Lung (tissue), 11 donors: ENCODE measurements at regions not wholly inside any gene's neighbourhood (a gene's known extent, or its start where the extent isn't known, plus 50 kb on each side); places are given as distances from the start of the nearest gene placed in this dataset.

ENCODE experiments used
- ATAC-seq: fragments of 200-7000 bp; cut with Tn5 transposase; one replicate; pipeline ENCODE4 v1.9.1; 2020; ENCODE audit warnings: moderate number of reproducible peaks; ENCODE audit not compliant: insufficient read depth, low FRiP score
- DNase-seq, 3 donors: peaks; one replicate each; pipeline ENCODE4 v3.0.0-alpha.2; 2013 to 2017
- H3K27ac ChIP-seq, 2 donors: one replicate each; pipeline ENCODE4 v1.5.1; 2013; ENCODE audit warnings: mild to moderate bottlenecking in 2 of 2, moderate library complexity in 2 of 2, control low read depth in 1 of 2, inconsistent platforms in 1 of 2, low read depth in 1 of 2, low read length in 1 of 2
- H3K27me3 ChIP-seq, 3 donors: one replicate each; pipeline ENCODE4 v1.5.1; 2013; ENCODE audit warnings: low read length in 2 of 3; ENCODE audit not compliant: control insufficient read depth in 3 of 3, insufficient read depth in 3 of 3
- H3K36me3 ChIP-seq, 4 donors: one replicate each; pipeline ENCODE4 v1.5.1; 2013; ENCODE audit warnings: low read length in 4 of 4, mild to moderate bottlenecking in 1 of 4, moderate library complexity in 1 of 4; ENCODE audit not compliant: control insufficient read depth in 4 of 4, insufficient read depth in 4 of 4
- H3K4me1 ChIP-seq, 5 donors: one replicate each; pipeline ENCODE4 v1.5.1; 2013; ENCODE audit warnings: low read length in 5 of 5, mild to moderate bottlenecking in 2 of 5, moderate library complexity in 1 of 5; ENCODE audit not compliant: control insufficient read depth in 5 of 5, insufficient read depth in 5 of 5
- H3K4me3 ChIP-seq: one replicate; pipeline ENCODE4 v1.5.1; 2013; ENCODE audit warnings: mild to moderate bottlenecking, control low read depth, moderate library complexity
- H3K9ac ChIP-seq, 2 donors: one replicate each; pipeline ENCODE4 v1.5.1; 2013; ENCODE audit warnings: low read length in 2 of 2, control low read depth in 1 of 2; ENCODE audit not compliant: insufficient read depth in 1 of 2
- H3K9me3 ChIP-seq, 4 donors: one replicate each; pipeline ENCODE4 v1.5.1; 2013; ENCODE audit warnings: low read length in 3 of 4, mild to moderate bottlenecking in 1 of 4, moderate library complexity in 1 of 4; ENCODE audit not compliant: control insufficient read depth in 4 of 4, insufficient read depth in 3 of 4
- WGBS, 2 donors: extraction: QIAGEN DNeasy Blood & Tissue Kit; methylation state at CpG; one replicate each; pipeline ENCODE4 v1.1.7; 2013; 5-methylcytosine and 5-hydroxymethylcytosine counted together
- TF ChIP-seq, protein P1 (sequence below): IDR thresholded peaks from 2 replicates; pipeline ENCODE4 v1.5.1; 2012; ENCODE audit warnings: mild to moderate bottlenecking; ENCODE audit errors: control extremely low read depth, extremely low read depth
- donor health status: control.
- donor health status: control.
- donor health status: Bipolar disorder and iron deficiency.
- donor health status: healthy.
- donor health status: DM: yes; HTN: yes; CAD: no.

DNA sequence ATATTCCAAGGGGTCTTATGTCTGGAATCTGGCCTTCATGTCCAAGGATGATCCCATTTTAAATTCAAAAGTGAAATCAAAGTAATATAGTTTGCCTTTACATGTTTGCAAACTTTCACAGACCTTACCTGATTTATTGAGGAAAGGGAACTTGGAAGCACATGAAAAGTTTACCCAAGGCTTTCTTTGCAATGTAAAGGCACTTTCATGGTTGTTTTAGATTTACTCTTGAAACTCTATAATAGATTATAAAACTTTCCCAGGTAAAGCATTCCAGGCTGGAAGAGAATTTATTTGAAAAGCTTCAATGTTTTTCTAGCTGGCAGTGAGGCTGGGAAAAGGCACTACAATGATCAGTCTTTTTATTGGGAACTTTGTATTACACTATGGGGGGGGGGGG lies 842.8 kb upstream of the DIAPH2 start:
- ATAC-seq (no peak), DNase-seq (no peak)
- Histone ChIP-seq H3K9me3 (peaks cover 0 to 4% (median 0%) of the 10 kb centered on the region in 4 donors), H3K4me3 (no peak overlapping the region), H3K4me1 (no peaks in the 10 kb centered on the region), H3K36me3 (no peaks in the 10 kb centered on the region), H3K27ac (no peak overlapping the region), H3K27me3 (peaks cover 0 to 17% (median 5%) of the 10 kb centered on the region in 3 donors), H3K9ac (no peak overlapping the region)
- TF ChIP-seq, protein P1, sequence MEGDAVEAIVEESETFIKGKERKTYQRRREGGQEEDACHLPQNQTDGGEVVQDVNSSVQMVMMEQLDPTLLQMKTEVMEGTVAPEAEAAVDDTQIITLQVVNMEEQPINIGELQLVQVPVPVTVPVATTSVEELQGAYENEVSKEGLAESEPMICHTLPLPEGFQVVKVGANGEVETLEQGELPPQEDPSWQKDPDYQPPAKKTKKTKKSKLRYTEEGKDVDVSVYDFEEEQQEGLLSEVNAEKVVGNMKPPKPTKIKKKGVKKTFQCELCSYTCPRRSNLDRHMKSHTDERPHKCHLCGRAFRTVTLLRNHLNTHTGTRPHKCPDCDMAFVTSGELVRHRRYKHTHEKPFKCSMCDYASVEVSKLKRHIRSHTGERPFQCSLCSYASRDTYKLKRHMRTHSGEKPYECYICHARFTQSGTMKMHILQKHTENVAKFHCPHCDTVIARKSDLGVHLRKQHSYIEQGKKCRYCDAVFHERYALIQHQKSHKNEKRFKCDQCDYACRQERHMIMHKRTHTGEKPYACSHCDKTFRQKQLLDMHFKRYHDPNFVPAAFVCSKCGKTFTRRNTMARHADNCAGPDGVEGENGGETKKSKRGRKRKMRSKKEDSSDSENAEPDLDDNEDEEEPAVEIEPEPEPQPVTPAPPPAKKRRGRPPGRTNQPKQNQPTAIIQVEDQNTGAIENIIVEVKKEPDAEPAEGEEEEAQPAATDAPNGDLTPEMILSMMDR = no peak

DNA sequence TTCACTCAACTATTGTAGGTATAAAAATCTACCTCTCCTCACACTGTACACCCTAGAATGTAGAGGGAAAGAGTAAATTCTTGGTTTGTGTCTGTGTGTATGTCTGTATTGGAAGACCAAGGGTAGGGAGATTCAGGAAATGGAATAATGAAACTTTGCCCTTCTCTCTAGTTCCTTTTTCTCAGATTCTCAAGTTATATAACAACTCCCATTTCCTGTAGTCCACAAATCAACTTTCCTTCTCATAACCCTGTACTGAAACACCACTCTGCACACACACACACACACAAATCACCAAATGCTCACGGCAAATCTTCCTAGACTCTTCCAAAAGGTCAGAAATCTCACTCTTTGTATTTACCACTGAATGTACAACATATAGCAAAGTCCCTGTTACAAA lies 824.5 kb upstream of the DIAPH2 start:
- ATAC-seq = no peak
- Histone ChIP-seq H3K4me1 (no peaks in the 10 kb centered on the region), H3K4me3 (no peak overlapping the region), H3K9ac (no peak overlapping the region), H3K27me3 (no peaks in the 10 kb centered on the region), H3K27ac (no peak overlapping the region), H3K9me3 (peaks cover 0 to 5% (median 2%) of the 10 kb centered on the region in 4 donors), H3K36me3 (no peaks in the 10 kb centered on the region)
- DNase-seq = no peak
- TF ChIP-seq, protein P1 = no peak
- WGBS, 2 donors = 60 to 78% methylated on average over 1 of the region's 1 CpG

DNA sequence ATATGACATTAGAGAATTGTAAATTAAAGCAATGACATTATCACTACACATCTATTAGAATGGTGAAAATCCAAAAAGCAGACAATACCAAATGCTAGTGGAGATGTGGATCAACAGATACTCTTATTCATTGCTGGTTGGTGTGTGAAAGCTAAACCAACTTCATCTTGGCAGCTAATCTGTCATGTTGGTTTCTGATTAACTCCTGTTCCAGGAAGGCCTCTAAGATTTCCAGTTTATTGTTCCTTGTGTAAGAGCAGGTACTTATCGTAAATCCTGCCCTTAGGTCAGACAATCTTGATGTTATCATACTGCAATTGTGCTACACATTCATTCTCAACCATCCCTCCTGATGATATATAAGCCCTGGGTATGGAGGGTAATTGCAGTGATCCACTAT lies 809.0 kb upstream of the DIAPH2 start:
- no peaks in the 10 kb centered on the region for H3K9me3 ChIP-seq
- no peak overlapping the region for H3K9ac ChIP-seq
- DNase-seq (no peak), ATAC-seq (no peak)
- no peak overlapping the region for H3K27ac ChIP-seq
- H3K27me3 ChIP-seq = no peaks in the 10 kb centered on the region
- TF ChIP-seq, protein P1 = no peak
- H3K4me3 ChIP-seq = no peak overlapping the region
- H3K36me3 ChIP-seq = no peaks in the 10 kb centered on the region
- WGBS, 2 donors = 74 to 92% methylated on average over 1 of the region's 1 CpG
- H3K4me1 ChIP-seq = no peaks in the 10 kb centered on the region

DNA sequence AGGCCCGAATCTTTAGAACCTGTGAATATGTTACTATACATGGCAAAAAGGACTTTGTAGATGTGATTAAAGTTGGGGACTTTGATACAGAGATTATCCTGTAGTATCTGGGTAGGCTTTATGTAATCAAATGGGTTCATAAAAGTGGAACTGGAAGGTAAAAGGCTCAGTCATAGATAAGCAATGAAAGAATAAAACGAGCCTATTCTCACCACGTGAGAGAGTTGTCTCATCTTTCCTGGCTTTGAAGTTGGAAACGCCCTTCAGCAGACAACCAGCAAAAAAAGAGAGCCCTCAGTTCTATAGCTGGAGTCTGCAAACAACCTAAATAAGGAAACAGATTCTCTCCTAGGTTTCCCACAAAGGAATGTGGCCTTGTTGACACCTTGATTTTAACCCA lies 805.8 kb upstream of the DIAPH2 start:
- ATAC-seq (no peak), DNase-seq (no peak)
- 49 to 65% methylated on average over 4 of the region's 4 CpGs for WGBS, 2 donors
- Histone ChIP-seq H3K27ac (no peak overlapping the region), H3K9ac (no peak overlapping the region), H3K4me1 (no peaks in the 10 kb centered on the region), H3K9me3 (no peaks in the 10 kb centered on the region), H3K36me3 (no peaks in the 10 kb centered on the region), H3K4me3 (no peak overlapping the region), H3K27me3 (no peaks in the 10 kb centered on the region)
- TF ChIP-seq, protein P1 = no peak
